Tongue (tissue), 1 donor: ENCODE measurements at regions not wholly inside any gene's neighbourhood (a gene's known extent, or its start where the extent isn't known, plus 50 kb on each side); places are given as distances from the start of the nearest gene placed in this dataset.

Experiments used
- DNase-seq: peaks from one replicate; pipeline ENCODE4 v3.0.0-alpha.2; 2015

DNA sequence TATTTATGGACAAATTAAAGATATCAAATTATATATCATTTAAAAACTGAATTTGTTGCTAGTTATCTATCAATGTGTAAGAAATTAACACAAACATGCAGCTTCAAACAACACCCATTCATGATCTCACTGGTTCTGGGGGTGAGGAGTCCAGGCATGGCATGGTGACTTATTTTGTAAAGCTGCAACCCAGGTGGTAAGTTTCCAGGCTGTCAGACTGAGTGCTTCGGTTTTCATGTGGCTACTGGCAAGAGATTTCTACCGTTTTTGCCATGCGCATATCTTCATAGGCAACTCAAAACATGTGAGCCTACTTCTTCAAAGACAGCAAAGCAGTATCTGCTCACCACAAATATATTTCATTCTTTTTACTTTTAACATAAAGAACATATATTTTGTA, 364.3 kb upstream of the BCHE start:
- no peak for DNase-seq

DNA sequence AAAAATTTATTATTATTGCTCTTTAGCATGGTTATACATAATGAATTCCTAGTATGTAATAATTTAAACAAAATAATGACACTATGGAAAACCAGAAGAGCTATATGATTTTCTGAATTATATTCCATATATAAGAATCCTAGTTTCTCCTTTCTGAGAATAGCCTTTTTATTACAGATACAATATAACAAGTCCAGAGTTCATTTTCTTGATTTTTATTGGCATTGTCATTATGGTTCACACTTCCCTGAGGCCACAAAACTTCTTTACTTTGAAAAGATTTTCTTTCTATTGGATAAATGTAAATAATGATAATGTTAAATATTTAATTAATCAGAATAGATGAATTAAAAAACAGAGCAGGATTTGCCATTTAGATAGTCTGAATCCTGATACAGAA, 362.3 kb upstream of the BCHE start:
- DNase-seq: no peak

DNA sequence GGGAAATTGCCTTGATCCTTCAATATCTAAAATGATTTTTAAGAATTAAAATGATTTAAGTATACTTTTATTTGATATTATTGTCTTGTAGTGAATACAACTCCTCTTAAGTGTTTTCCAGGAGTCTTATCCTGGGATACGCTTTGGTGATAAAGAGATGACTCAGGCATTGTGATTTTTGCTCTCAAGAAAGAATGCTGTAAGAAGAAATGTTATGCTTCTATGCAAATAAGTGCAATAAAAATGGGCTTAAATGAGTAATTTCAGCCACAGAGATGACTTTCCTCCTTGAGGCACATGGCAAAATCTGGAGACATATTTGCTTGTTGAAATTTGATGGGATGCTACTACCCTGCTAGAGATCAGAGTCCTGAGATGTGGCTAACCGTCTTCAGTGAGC, 358.6 kb upstream of the BCHE start:
- no peak for DNase-seq

DNA sequence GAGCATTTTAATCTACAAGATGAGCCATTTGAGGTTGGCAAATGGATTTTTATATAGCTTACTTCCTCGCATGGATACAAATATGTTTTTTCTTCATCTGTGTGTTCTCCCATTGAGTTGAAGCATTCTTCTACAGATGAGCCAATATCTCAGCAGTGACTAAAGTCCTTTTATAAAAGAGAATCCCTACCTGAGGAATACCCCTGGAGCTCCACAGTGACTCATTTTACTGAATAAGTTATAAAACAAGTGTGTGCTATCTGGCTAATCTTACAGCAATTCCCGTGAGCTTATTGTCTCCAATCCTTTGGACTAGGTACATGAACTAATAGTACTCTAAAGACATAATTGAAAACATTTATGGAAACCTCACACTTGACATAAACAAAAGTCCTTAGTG, 354.2 kb upstream of the BCHE start:
- DNase-seq: no peak

DNA sequence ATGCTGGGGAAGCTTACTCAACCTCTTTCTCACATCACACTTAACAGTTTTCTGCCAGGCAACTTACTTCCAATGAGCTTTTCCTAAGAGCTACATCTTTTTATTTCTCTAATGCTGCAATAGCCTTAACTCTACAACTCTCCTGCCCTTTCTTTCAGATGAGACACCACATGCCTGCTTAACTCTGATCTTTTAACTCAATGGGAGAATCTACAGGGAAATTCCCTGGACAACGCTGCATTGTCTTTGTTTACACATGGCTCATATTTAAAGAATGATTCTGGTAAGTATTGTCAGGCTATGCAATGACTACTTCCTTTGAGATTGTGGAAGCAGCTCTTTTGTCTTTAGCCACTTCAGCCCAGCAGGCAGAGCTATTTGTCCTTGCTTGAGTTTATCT, 353.1 kb upstream of the BCHE start:
- DNase-seq: no peak

DNA sequence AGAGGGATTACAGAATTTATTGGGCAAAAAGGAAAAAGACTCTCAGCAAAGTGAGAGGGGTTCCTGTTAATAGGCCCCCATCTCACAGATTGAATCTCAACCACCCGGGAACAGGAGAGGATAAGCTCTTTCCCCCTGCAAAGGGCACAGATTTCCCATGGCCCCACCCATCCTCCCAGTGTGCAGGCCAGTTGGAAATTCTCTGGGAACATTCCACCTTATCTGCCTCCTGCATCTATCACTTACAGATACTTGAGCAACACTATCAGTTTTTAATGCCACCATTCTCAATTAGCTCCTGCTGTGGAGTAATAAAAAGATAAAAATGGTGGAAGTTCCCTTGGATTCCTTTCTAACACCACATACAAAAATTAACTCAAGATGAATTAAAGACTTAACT, 350.0 kb upstream of the BCHE start:
- no peak for DNase-seq

DNA sequence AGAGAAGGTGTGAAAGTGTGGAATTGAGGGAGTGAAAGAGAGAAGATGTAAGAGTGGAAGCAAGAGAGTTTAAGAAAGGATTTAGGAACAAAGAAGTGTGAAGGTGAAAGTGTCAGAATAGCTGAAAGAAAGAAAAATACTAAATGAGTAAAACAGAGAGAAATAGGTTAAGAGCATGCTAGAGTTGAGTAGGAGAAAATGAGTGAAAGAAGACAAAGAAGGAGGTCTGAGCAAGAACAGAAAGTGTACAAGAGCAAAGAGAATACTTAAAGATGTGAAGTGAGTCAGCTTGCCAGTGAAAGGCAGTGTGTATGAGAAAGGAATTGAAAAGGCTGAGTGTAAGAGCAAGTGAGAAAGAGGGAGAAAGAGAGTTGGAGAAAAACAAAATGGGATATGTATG, 348.8 kb upstream of the BCHE start:
- no peak for DNase-seq

DNA sequence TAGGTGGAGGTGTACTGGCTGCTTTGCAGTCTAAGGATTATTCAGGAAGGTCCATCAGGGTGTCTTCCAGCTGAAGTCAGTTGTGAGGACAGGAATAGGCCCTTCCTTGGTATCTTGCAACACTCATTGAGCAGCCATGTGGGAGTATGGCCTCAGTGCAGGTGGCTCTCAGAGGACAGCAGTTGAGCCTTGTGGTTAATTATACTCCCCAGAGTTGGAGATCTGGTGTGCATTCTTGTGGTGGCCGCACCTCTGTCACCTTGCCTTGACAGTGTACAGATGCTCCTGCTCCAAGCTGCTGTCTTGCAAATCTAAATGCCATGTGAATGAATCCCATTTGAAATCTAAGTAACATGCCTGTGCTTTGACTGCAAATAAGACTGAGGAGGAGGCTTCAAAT, 339.9 kb upstream of the BCHE start:
- DNase-seq: no peak

DNA sequence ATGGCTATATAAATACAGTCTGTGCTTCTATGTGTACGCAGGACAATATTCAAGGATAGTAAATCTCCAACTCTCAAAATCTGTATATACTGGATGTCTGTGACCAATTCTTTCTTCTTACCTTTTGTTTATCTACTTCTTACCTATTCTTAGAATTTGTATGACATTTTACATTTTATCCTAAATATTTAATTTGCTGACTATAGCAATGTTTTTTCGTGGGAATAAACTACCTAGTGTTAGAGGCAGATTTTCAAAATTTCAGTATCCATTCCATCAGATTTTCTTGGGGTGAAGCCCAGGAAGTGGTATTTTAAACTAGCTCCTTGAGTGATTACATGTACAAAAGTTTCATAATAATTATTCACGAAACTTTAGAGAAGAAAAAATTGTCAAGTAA, 334.5 kb upstream of the BCHE start:
- no peak for DNase-seq

DNA sequence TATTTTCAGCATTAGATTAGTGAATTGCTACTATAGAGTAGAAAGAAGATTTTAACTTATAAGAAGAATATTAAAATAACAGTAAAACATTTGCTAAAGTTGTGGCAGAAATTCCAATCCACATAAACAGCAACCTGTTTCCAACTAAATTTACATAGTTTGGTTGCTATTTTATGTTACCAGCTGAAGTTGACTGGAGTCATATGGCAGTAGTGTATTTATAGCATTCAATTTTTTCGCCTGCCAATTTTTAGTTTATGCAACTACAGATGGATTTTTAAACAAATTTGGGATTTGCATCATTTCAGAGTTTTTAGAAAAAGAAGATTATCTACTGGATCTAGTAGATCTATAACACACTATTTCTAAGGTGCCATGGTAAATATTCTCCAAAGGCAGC, 332.5 kb upstream of the BCHE start:
- no peak for DNase-seq

DNA sequence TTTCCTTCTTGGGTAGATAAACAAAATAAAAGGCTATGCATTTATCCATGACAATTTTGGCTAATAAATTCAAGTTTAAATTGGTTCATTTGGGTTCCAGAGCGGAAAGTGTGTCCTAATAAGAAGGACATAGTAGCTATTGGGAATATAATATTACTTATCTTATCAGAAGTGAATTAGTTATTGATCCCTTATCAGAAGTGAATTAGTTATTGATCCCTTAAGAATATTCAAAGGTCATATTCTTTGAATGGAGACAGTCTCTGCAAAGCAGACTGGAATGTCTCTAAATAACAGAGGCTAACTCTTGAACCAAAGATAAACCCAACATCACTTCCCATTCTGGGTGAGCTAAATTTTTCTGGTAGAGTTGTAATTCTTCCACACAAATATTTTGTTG, 290.7 kb upstream of the BCHE start:
- DNase-seq: no peak

DNA sequence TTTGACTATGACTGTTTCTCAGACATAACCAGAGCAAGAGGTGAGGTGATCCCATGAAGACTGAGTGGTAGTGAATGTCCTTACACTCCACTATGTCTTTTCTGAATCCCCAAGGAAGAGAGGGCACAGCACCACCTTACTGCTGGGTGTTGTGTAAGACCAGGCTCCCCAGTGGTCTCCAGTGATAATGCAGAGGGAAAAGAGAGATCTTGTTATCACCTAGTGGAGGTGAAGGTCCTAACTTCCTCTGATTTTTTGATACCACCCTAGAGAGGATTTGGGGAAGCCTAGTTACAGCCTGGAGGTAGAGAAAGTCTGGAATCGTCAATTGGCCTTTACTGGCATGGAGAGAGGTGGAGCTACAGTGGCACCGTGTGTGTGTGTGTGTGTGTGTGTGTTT, 288.0 kb upstream of the BCHE start:
- DNase-seq: no peak

DNA sequence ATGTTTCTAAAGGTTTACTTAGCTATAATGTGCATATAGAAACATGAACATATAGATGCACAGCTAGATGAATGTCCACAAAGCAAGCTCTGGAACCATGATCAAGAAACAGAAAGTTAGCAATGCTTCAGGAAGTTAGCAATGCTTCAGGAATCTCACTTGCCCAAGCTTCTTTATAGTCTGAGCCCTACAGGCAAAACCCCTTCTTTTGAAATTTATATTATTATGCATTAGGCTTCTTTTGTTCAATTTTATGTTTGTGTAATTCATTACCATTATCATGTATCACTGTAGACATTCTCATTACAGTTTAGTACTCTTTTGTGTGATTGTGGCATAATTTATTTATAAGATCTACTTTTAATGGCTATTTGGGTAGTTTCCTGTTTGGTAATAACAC, 286.4 kb upstream of the BCHE start:
- DNase-seq: no peak

DNA sequence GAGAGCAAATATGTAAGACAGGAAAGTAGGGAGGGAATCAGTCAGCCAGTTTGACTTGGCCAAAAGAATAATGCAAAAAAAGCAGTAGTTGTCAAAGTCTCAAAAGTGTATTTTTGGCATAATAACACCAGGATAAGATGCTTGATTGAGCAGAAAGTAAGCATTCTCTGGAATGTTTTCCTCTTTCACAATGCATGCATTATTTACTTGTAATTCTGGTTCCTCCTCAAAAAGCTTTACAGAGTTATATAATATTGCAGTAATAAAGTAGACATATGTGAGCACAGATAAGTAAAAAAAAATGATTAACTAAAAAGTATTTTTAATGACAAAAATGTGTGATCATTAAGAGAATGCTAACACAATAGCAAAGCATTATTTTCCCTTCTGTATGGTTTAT, 285.9 kb upstream of the BCHE start:
- no peak for DNase-seq

DNA sequence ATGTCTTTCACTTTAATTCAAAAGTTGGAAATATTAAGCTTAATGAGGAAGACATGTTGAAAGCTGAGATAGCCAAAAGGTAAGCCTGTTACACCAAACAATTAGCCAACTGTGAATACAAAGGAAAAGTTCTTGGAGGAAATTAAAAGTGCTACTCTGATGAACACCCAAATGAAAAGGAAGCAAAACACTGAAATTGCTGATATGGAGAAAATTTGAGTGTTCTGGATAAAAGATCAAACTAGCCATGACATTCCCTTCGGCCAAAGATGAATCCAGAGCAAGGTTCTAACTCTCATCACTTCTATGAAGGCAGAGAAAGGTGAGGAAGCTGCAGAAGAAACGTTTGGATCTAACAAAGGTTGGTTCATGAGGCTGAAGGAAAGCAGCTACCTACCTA, 280.8 kb upstream of the BCHE start:
- DNase-seq: no peak

DNA sequence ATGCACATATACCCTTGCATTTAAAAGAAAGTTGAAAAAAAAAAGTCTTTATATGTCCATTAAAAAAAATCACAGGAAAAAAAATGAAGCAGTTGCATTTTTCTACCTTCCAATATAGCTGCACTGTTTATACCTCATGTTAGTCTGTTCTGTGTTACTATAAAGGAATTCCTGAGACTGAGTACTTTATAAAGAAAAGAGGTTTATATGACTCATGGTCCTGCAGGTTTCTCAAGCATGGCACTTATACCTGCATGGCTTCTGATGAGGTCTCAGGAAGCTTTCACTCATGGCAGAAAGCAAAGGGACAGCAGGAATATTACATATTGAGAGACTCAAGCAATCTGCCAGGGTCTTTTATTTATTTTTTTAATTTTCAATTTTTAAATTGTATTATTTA, 277.2 kb upstream of the BCHE start:
- no peak for DNase-seq

DNA sequence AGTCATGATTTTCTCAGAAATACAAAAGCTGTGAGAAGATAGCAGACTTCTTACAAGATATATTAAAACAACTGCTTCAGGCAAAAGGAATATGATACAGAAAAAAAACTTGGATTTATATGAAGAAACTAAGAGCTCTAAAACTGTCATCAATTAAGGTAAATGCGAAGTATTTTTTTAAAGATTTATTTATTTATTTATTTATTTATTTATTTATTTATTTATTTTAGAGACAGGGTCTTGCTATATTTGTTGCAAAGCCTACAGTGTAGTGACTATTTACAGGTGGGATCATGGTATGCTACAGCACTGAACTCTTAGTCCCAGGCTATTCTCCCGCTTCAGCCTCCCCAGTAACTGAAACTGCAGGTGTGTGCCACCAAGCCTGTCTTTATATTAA, 274.3 kb upstream of the BCHE start:
- DNase-seq: no peak

DNA sequence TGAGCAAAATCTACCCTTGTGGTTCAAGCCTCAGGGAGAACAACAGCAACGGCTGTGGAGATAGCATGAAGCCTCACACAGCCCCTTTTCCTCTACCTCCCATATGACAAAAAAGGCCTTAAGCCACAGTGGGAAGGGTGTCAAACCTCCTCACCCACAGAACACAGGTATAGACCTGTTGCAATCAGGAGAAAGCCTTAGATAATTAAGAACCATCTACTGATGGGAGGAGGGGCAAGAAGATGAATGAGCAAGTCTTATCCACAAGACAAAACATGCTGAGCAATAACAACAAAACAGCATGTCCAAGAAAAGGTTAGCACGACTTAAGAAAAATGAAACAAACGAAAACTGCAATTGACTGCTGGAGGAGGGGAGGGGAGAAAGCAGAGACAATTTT, 272.9 kb upstream of the BCHE start:
- no peak for DNase-seq

DNA sequence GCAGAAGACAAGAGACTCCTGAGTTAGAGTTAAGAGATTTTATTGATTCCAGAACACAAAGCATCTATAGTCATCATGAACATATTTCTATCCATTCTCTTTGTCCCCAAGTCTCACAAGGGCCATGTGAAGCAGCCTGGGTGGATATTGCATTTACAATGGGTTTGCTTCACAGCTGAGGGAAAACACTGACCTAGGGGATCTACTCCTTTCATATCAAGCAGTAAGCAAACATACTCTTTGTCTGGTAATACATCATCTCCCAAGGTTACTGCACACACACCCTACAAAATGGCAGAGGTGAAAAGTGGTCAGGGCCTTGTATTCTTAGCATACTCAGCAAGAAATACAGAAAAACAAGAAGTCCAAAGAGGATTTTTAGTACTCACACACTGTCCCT, 267.7 kb upstream of the BCHE start:
- DNase-seq: no peak

DNA sequence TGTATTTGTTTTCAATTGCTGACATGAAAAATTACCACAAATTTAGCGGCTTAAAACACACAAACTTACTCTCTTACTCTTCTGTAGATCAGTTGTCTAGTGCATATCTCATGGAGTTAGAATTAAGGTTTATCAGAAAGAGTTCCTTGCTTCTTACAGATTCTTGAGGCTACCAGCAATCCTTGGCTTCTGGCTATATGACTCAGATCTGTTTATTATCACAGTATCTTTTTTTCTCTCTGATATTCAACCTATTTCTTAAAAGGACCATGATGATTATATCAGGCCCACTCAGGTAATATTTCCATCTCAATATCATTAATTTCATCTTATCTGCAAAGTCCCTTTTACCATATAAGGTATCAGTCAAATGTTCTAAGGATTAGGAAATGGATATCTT, 263.5 kb upstream of the BCHE start:
- no peak for DNase-seq

DNA sequence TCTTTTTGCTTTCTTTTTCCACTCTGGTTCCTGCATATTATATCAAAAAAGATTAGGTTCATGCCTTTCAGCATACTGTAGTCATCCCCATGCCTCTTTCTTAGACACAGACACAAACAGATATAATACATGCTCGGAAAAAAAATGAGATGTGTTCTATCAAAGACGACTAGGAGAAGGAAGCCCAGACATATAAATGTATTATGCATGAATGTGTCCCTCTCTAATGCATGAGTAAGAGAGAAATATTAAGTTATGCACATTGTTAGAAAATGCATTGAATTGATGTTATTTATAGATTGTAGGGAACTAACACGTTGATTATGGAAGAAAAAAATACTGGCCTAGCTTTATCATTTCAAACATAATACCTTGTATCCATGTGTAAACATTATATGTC, 252.4 kb upstream of the BCHE start:
- DNase-seq: no peak

DNA sequence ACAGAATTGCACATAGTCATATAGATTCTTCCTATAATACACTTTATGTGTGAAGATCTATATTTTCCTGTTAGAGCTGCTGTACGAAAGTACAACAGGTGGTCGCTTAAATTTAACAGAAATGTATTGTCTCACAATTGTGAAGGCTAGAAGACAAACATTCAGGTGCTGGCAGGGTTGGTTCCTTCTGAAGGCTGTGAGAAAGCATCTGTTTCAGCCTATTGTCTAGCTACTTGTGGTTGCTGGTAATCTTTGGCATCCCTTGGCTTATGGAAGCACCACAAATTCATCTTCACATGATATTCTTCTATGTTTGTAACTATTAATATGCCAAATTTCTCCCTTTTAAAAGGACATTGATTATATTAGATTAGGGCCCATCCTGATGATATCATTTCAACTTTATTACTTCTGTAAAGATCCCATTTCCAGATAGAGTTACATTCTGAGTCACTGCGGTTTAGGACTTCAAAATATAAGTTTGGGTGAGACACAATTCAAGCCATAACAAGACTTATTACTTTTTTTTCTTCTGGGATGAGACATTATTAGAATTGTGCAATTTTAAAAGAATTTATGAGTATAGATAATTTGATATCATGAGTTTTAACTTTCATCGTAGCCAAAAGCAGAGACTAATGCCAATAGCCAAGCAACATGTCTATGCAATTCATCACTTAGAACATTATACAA, 248.1 kb upstream of the BCHE start:
- no peak for DNase-seq

DNA sequence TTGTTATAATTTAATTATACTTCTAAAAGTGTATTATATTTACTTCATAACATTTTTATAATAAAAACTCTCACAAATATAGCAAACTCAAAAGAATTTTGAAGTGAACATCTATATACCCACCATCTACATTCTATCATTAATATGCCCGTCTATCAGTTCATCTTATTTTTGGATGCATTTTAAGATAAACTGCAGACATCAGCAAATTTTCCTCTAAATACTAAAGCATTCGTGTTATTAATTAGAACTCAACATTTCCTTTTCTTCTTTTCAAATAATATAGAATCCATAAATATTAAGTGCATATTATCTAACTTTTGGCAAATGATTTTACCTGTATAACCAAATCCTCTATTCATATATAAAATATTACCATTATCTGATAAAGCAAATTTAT, 242.9 kb upstream of the BCHE start:
- DNase-seq: no peak

DNA sequence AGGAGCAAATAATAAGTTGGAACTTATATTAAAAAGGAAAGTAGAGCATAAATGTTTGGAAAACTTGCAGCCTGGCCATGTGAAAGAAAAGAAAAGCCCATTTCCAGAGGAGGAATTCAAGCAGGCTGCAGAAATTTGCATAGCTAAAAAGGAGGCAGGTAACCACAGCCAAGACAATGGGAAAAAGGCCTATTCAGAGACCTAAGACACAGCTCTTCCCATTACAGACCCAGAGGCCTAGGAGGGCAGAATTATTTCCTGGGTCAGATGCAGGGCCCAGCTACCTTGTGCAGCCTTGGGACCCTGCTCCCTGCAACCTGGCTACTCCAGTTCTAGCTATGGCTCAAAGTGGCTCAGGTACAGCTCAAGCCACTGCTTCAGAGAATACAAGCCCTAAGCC, 234.6 kb upstream of the BCHE start:
- DNase-seq: no peak

DNA sequence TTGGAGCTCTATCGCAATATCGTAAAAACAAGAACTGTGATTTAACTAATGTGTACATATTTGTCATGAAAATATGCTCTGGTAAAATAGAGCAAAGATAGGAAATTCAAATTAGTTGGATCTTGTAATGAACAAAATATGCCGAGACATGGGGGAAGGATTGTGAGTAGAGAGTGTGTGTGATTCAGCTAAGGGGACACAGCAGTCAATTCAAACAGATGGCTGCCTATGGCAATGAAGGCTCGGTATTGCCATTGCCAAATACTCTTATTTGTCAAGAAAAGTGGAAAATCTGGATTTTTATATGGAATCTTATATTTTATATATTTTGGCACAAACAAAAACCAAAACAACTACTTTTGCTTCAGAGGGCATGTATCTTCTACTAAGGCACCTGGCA, 227.3 kb upstream of the BCHE start:
- no peak for DNase-seq
